AG09319 (cell line): ENCODE measurements at regions not wholly inside any gene's neighbourhood (a gene's known extent, or its start where the extent isn't known, plus 50 kb on each side); places are given as distances from the start of the nearest gene placed in this dataset.

Source experiments
- DNase-seq: peaks from one replicate; pipeline ENCODE4 v3.0.0-alpha.2; 2010; ENCODE audit warnings: low read depth; ENCODE audit errors: extremely low read depth
- CTCF ChIP-seq: IDR thresholded peaks from 2 replicates; pipeline ENCODE4 v1.5.1; 2011; ENCODE audit warnings: low read depth, mild to moderate bottlenecking, inconsistent platforms, low read length, moderate library complexity

- no peak for DNase-seq
- TF ChIP-seq CTCF: no peak
Observed at GRCh38 chr11:70671611-70672010, 273.3 kb downstream of the CTTN start.

- no peak for TF ChIP-seq CTCF
- DNase-seq: no peak
Observed at GRCh38 chr11:70672991-70673653, 274.8 kb downstream of the CTTN start.

GRCh38 chr11:70674605-70675004, 276.3 kb downstream of the CTTN start:
- DNase-seq: no peak
- no peak for TF ChIP-seq CTCF

- no peak for DNase-seq
Observed at GRCh38 chr11:70675697-70676374, 277.5 kb downstream of the CTTN start.

GRCh38 chr11:70677232-70677916, 279.0 kb downstream of the CTTN start:
- DNase-seq: no peak
- TF ChIP-seq CTCF: no peak

More at GRCh38 chr11:70675697-70676374, 277.5 kb downstream of the CTTN start:
- TF ChIP-seq CTCF: no peak

- DNase-seq: no peak
- no peak for TF ChIP-seq CTCF
Observed at GRCh38 chr11:70678931-70679900, 280.9 kb downstream of the CTTN start.
